Thyroid gland (tissue), 4 donors: ENCODE measurements at regions not wholly inside any gene's neighbourhood (a gene's known extent, or its start where the extent isn't known, plus 50 kb on each side); places are given as distances from the start of the nearest gene placed in this dataset.

ENCODE experiments used
- DNase-seq, 2 donors: peaks; one replicate each; pipeline ENCODE4 v3.0.0-alpha.2; 2019
- H3K27ac ChIP-seq, 3 donors: fragments of 200-600 bp; sonication (generic); 1 replicate in 2 of 3; 2 replicates in 1 of 3; pipeline ENCODE4 v1.5.1; 2016 to 2019; ENCODE audit warnings: mild to moderate bottlenecking in 1 of 3, moderate library complexity in 1 of 3
- H3K27me3 ChIP-seq: fragments of 200-600 bp; sonication (generic); one replicate; pipeline ENCODE4 v1.5.1; 2019
- H3K36me3 ChIP-seq, 2 donors: fragments of 200-600 bp; sonication (generic); one replicate each; pipeline ENCODE4 v1.5.1; 2016 to 2019
- H3K4me1 ChIP-seq, 2 donors: fragments of 200-600 bp; sonication (generic); one replicate each; pipeline ENCODE4 v1.5.1; 2017 to 2019
- H3K4me3 ChIP-seq, 3 donors: fragments of 200-600 bp; sonication (generic); replicated peaks in 1 of 3; 1 replicate in 2 of 3; 2 replicates in 1 of 3; pipeline ENCODE4 v1.5.1; 2016; ENCODE audit warnings: mild to moderate bottlenecking in 1 of 3
- H3K9me3 ChIP-seq: fragments of 200-600 bp; sonication (generic); one replicate; pipeline ENCODE4 v1.5.1; 2017
- CTCF ChIP-seq, 6 experiments: fragments of 200-600 bp in 3 of 6; fragments of 450-650 bp in 3 of 6; sonication (generic) in 3 of 6; IDR thresholded peaks; one replicate each; pipeline ENCODE4 v1.5.1; 2016 to 2019; ENCODE audit warnings: antibody characterized with exemption in 6 of 6, mild to moderate bottlenecking in 2 of 6, inconsistent platforms in 1 of 6, moderate library complexity in 1 of 6
- POLR2A ChIP-seq, 2 donors: fragments of 450-650 bp; IDR thresholded peaks; one replicate each; pipeline ENCODE4 v1.6.1; 2017; ENCODE audit warnings: antibody characterized with exemption in 2 of 2, mild to moderate bottlenecking in 2 of 2, moderate library complexity in 1 of 2
- WGBS, 2 donors: methylation state at CpG; one replicate each; pipeline ENCODE4 v1.1.5; 2017; 5-methylcytosine and 5-hydroxymethylcytosine counted together
- intact Hi-C: fragments of 100-400 bp; cut with DNase I; formaldehyde crosslinking; loops from one replicate; pipeline ENCODE4 v1.15.1; 2023

DNA sequence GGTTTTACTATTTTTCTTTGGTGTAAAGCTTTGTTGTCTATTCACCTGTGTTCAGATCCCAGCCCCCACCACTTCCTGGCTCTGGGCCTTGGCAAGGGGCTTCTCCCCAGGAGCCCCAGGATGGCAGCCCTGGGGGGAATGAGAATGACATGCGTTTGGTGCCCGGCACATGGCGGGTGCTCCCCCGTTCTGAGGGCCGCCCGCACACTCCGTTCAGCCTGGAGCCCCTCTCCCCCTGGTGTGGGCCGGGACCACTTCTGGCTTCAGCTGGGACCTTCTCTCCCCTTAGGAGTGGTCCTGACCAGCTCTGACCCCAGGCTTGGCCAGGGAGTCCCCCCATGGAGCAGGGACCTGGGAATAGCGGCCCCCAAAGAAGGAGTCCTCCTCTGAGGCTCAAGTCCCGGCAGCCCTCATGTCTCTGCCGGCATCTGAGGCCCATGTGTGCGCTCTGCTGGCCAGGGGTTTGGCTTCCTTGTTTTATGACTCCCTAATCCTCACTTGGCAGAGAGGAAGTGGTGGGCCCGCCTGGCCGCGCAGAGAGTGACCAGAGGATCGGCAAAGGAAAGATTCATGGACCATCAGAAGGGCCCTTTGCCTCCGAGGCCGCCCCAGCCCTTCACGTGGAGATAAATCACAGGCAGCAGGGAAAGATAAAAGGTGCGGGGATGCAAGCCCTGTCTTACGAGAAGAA, 57.0 kb upstream of the LMX1B start:
- intact Hi-C loops, result loop anchor here (5.0 kb wide), 1 partner anchor 54 kb away; no protein-coding TSS in a partner anchor
- H3K27me3 ChIP-seq, result no peaks in the 10 kb centered on the region

DNA sequence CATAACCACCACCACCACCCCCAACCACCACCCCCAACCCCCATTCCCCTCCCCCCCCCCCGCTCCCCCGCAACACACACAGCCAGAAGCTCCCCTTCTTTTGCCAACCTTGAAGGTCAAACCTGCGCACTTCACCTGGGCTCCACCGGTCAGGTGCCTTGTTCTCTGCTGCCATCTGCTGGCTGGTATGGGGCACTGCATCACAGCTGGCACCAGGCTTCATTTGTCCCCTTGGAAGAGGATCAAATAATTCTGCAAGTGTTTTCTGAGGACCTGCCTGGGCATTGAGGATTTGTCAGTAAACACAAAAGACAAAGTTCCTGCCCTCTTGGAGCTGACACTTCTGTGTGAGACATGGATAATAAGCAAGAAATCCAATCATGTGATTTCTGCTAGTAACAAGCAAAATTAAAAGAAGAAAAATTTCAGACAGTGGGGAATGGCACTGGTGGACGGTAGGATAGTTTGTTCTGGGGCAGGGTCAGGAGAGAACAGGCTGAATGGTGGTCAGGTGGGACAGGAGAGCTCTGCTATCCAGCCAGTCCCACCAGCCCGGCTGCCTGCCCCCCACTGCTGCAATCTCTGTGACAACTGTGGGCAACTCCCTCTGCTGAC, 55.6 kb upstream of the LMX1B start:
- H3K36me3 ChIP-seq, result no peaks in the 10 kb centered on the region
- H3K27ac ChIP-seq, result no peak overlapping the region
- H3K4me1 ChIP-seq, result peaks cover 0 to 3% of the 10 kb centered on the region in 2 donors
- no peaks in the 10 kb centered on the region for H3K9me3 ChIP-seq
- H3K27me3 ChIP-seq, result no peaks in the 10 kb centered on the region
- no peak overlapping the region for H3K4me3 ChIP-seq
- no peak for TF ChIP-seq POLR2A (IDR thresholded peaks at IDR 0.05)
- TF ChIP-seq CTCF (IDR thresholded peaks at IDR 0.05), result peak; percentile 89 to 97 (median 95)
- intact Hi-C loops, result loop anchor here (5.0 kb wide), 1 partner anchor 56 kb away; no protein-coding TSS in a partner anchor
- WGBS, 2 donors, result 12 to 15% methylated on average over 6 of the region's 6 CpGs
- DNase-seq, result peak; percentile 75 to 85

More for the DNA sequence above, 57.0 kb upstream of the LMX1B start:
- WGBS, 2 donors, result 90 to 96% methylated on average over 18 to 21 of the region's 21 CpGs
- Histone ChIP-seq H3K4me1 (peaks cover 0 to 3% of the 10 kb centered on the region in 2 donors), H3K36me3 (no peaks in the 10 kb centered on the region), H3K9me3 (no peaks in the 10 kb centered on the region), H3K4me3 (no peak overlapping the region), H3K27ac (no peak overlapping the region)
- TF ChIP-seq POLR2A (IDR thresholded peaks at IDR 0.05) (no peak), CTCF (IDR thresholded peaks at IDR 0.05) (no peak)
- DNase-seq, result no peak

DNA sequence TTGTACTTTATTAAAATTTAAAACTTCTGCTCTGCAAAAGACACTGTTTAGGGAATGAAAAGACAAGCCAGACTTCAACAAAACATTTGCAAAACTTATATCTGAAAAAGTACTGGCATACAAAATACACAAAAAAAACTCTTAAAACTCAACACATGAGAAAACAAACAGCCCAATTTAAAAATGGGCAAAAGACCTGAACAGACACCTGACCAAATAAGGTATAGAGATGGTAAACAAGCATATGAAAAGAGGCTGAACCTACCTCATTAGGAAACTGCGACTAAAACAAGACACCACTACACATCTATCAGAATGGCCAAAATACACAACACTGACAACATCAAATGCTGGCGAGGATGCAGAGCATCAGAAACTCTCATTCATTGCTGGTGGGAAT, 54.4 kb upstream of the LMX1B start:
- no peak overlapping the region for H3K4me3 ChIP-seq
- no peaks in the 10 kb centered on the region for H3K9me3 ChIP-seq
- no peaks in the 10 kb centered on the region for H3K36me3 ChIP-seq
- no peaks in the 10 kb centered on the region for H3K27me3 ChIP-seq
- no peak for DNase-seq
- 83 to 87% methylated on average over 2 of the region's 2 CpGs for WGBS, 2 donors
- intact Hi-C loops, result loop anchor here (5.0 kb wide), 1 partner anchor 57 kb away; no protein-coding TSS in a partner anchor
- H3K27ac ChIP-seq, result no peak overlapping the region
- peaks cover 0 to 3% of the 10 kb centered on the region in 2 donors for H3K4me1 ChIP-seq
- TF ChIP-seq POLR2A (IDR thresholded peaks at IDR 0.05) (no peak), CTCF (IDR thresholded peaks at IDR 0.05) (no peak)

GRCh38 chr9:126561582-126561981, 52.1 kb upstream of the LMX1B start:
- H3K36me3 ChIP-seq, result no peaks in the 10 kb centered on the region
- H3K27me3 ChIP-seq, result no peaks in the 10 kb centered on the region
- H3K4me1 ChIP-seq, result peaks cover 0 to 3% of the 10 kb centered on the region in 2 donors
- TF ChIP-seq POLR2A (IDR thresholded peaks at IDR 0.05) (no peak), CTCF (IDR thresholded peaks at IDR 0.05) (no peak)
- intact Hi-C loops, result no loop called here
- no peak overlapping the region for H3K27ac ChIP-seq
- DNase-seq, result no peak
- WGBS, 2 donors, result 67 to 69% methylated on average over 9 of the region's 9 CpGs
- no peaks in the 10 kb centered on the region for H3K9me3 ChIP-seq
- H3K4me3 ChIP-seq, result no peak overlapping the region

- no peaks in the 10 kb centered on the region for H3K4me1 ChIP-seq
- DNase-seq, result no peak
- no peak overlapping the region for H3K4me3 ChIP-seq
- 66 to 67% methylated on average over 3 of the region's 4 CpGs for WGBS, 2 donors
- H3K27me3 ChIP-seq, result no peaks in the 10 kb centered on the region
- no peaks in the 10 kb centered on the region for H3K36me3 ChIP-seq
- no peak for TF ChIP-seq CTCF (IDR thresholded peaks at IDR 0.05)
- TF ChIP-seq POLR2A (IDR thresholded peaks at IDR 0.05), result no peak
- intact Hi-C loops, result no loop called here
- no peak overlapping the region for H3K27ac ChIP-seq
- no peaks in the 10 kb centered on the region for H3K9me3 ChIP-seq
Measured at GRCh38 chr9:126563556-126563955, 50.2 kb upstream of the LMX1B start.
